Ishikawa (cell line): ENCODE measurements at regions not wholly inside any gene's neighbourhood (a gene's known extent, or its start where the extent isn't known, plus 50 kb on each side); places are given as distances from the start of the nearest gene placed in this dataset.

Source experiments
- CEBPB ChIP-seq: IDR thresholded peaks from 2 replicates; pipeline ENCODE4 v1.6.1; 2012
- CREB1 ChIP-seq: IDR thresholded peaks from 2 replicates; pipeline ENCODE4 v1.6.1; 2012; ENCODE audit warnings: low read depth
- EGR1 ChIP-seq: IDR thresholded peaks from 2 replicates; pipeline ENCODE4 v1.6.1; 2012
- EP300 ChIP-seq: IDR thresholded peaks from 2 replicates; pipeline ENCODE4 v1.6.1; 2012; ENCODE audit warnings: borderline replicate concordance
- FOXM1 ChIP-seq: IDR thresholded peaks from 2 replicates; pipeline ENCODE4 v1.6.1; 2012; ENCODE audit warnings: low read depth, borderline replicate concordance
- NFIC ChIP-seq: IDR thresholded peaks from 2 replicates; pipeline ENCODE4 v1.6.1; 2012
- RAD21 ChIP-seq: IDR thresholded peaks from 2 replicates; pipeline ENCODE4 v1.6.1; 2012; ENCODE audit warnings: low read depth
- REST ChIP-seq: IDR thresholded peaks from 2 replicates; pipeline ENCODE4 v1.6.1; 2012; ENCODE audit warnings: low read depth, mild to moderate bottlenecking
- TAF1 ChIP-seq: IDR thresholded peaks from 2 replicates; pipeline ENCODE4 v1.6.1; 2012; ENCODE audit warnings: low read depth, mild to moderate bottlenecking
- TCF12 ChIP-seq: IDR thresholded peaks from 2 replicates; pipeline ENCODE4 v1.6.1; 2012; ENCODE audit warnings: low read depth
- TEAD4 ChIP-seq: IDR thresholded peaks from 2 replicates; pipeline ENCODE4 v1.6.1; 2012
- YY1 ChIP-seq: IDR thresholded peaks from 2 replicates; pipeline ENCODE4 v1.6.1; 2012; ENCODE audit warnings: low read depth
- ZBTB7A ChIP-seq: IDR thresholded peaks from 2 replicates; pipeline ENCODE4 v1.6.1; 2012; ENCODE audit warnings: low read depth
- TF ChIP-seq, protein P1 (sequence below): IDR thresholded peaks from 2 replicates; pipeline ENCODE4 v1.6.1; 2012
- TF ChIP-seq, protein P2 (sequence below): IDR thresholded peaks from 2 replicates; pipeline ENCODE4 v1.6.1; 2012

DNA sequence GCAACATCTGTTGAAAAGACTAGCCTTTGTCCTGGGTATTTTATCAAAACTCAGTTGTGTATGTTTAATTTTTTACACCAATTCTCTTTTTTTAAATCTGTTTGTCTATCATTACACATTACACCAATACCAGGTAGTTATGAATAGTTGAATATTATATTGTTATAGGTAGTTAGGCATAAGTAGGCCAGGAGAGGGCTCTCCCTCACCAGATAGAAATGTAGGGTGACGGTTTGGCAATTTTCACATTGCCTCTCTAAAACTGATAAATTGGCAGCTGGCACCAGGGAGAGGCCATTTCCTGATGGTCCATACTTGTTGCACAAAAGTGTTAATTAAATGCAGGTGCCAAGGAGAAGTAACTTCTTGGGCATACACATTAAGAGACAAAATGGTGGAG lies 483.1 kb upstream of the EPHA6 start:
- TF ChIP-seq EGR1 (no peak), TEAD4 (no peak), RAD21 (peak; percentile 57)

DNA sequence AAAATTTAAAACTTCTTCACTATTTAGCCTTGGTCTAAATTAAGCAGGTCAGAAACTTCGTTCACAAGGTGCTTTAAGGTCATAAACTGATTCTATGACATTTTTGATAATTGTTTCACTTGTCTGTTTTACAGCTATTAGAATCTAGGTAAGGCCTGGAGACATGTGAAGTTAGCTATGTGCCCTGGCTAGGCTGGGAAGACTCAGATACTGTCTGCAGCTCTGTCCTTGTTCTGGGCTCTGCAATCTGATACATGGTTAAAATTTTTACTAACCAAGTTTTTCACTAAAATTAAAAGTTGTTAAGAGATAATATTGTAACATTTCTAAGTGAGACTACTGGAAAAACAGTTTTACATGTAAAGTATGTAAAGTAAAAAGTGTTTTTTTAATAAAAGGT lies 479.6 kb upstream of the EPHA6 start:
- TF ChIP-seq NFIC (no peak), TEAD4 (no peak), RAD21 (no peak), REST (no peak), TCF12 (no peak), FOXM1 (no peak), YY1 (no peak), EGR1 (no peak)
- TF ChIP-seq, protein P1, sequence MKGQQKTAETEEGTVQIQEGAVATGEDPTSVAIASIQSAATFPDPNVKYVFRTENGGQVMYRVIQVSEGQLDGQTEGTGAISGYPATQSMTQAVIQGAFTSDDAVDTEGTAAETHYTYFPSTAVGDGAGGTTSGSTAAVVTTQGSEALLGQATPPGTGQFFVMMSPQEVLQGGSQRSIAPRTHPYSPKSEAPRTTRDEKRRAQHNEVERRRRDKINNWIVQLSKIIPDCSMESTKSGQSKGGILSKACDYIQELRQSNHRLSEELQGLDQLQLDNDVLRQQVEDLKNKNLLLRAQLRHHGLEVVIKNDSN: no peak
- TF ChIP-seq, protein P2, sequence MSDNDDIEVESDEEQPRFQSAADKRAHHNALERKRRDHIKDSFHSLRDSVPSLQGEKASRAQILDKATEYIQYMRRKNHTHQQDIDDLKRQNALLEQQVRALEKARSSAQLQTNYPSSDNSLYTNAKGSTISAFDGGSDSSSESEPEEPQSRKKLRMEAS: no peak

DNA sequence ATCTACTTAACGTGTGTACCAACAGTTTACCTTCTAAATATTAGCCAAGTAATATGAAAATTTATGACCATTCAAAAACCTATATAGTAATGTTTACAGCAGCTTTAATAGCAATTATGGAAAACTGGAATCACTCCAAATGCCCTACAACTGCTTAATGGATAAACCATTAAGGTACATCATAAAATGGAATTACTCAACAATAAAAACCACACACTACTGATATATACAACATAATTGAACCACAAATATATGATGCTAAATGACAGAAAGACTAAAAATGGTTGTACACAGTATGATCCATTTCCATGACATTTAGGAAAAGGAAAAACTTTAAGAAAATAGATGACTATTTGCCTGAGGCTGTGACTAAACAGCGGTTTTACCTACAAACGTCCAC lies 467.1 kb upstream of the EPHA6 start:
- TF ChIP-seq TAF1: no peak
- TF ChIP-seq ZBTB7A: no peak
- TF ChIP-seq YY1: no peak
- TF ChIP-seq, protein P2: no peak
- no peak for TF ChIP-seq NFIC
- TF ChIP-seq REST: no peak
- TF ChIP-seq, protein P1: no peak
- no peak for TF ChIP-seq TCF12
- TF ChIP-seq FOXM1: no peak
- no peak for TF ChIP-seq EP300
- TF ChIP-seq CREB1: no peak

DNA sequence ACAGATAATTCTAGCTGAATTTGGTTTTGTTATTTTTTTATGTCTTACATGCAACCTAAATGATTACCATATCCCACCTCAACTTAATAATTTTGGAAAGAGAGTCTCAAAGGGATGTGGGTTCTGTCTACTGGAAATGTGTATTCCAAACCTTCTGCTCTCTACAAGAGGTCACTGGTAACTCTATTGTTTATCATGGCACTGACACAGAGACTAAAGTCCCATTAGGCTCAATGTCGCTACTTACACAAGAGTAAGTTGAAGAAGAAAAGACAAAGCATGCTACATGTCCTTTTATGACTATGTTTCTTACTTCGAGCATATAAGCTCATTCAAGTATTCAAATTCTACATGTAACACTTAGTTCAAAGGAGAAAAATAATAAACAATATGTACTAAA lies 460.3 kb upstream of the EPHA6 start:
- TF ChIP-seq REST (no peak), YY1 (no peak)

- TF ChIP-seq, protein P2: no peak
- no peak for TF ChIP-seq YY1
- no peak for TF ChIP-seq NFIC
- no peak for TF ChIP-seq CEBPB
- TF ChIP-seq CREB1: no peak
- no peak for TF ChIP-seq TAF1
- no peak for TF ChIP-seq TCF12
- TF ChIP-seq EGR1: no peak
- no peak for TF ChIP-seq ZBTB7A
- TF ChIP-seq TEAD4: no peak
- TF ChIP-seq RAD21: no peak
- no peak for TF ChIP-seq EP300
- TF ChIP-seq, protein P1: no peak
- no peak for TF ChIP-seq REST
- TF ChIP-seq FOXM1: no peak
Observed at GRCh38 chr3:96354742-96355141, 459.7 kb upstream of the EPHA6 start.
